SHP77 treated with DMSO at 0.1 percent for 48 hours (cell line): ENCODE measurements at regions not wholly inside any gene's neighbourhood (a gene's known extent, or its start where the extent isn't known, plus 50 kb on each side); places are given as distances from the start of the nearest gene placed in this dataset.
"Not testable (repeated sequence)": the region's sequence is repeated elsewhere in the genome, so short reads cannot be mapped to it uniquely, and the experiment has no call there.

ENCODE experiments used
- DNase-seq: peaks from one replicate; lab custom pipeline; 2025; lab: John Stamatoyannopoulos, UW

GRCh38 chr2:77578354-77578753, 56.2 kb upstream of the LRRTM4 start:
- no peak for DNase-seq

- no peak for DNase-seq
Observed at GRCh38 chr2:77579076-77579769, 57.0 kb upstream of the LRRTM4 start.

GRCh38 chr2:77588438-77588837, 66.3 kb upstream of the LRRTM4 start:
- DNase-seq: no peak

- no peak for DNase-seq
Observed at GRCh38 chr2:77590298-77590917, 68.2 kb upstream of the LRRTM4 start.

GRCh38 chr2:77592955-77593354, 70.8 kb upstream of the LRRTM4 start:
- not testable (repeated sequence) for DNase-seq

GRCh38 chr2:77602771-77603170, 80.6 kb upstream of the LRRTM4 start:
- DNase-seq: no peak

- DNase-seq: no peak
Observed at GRCh38 chr2:77604953-77605929, 83.1 kb upstream of the LRRTM4 start.

GRCh38 chr2:77608510-77608909, 86.3 kb upstream of the LRRTM4 start:
- DNase-seq: no peak

GRCh38 chr2:77629539-77629938, 107.4 kb upstream of the LRRTM4 start:
- no peak for DNase-seq

GRCh38 chr2:77631007-77631406, 108.8 kb upstream of the LRRTM4 start:
- no peak for DNase-seq

- DNase-seq: no peak
Observed at GRCh38 chr2:77633601-77634000, 111.4 kb upstream of the LRRTM4 start.

- no peak for DNase-seq
Observed at GRCh38 chr2:77640924-77641323, 118.7 kb upstream of the LRRTM4 start.

GRCh38 chr2:77642339-77642738, 120.2 kb upstream of the LRRTM4 start:
- no peak for DNase-seq

- DNase-seq: no peak
Observed at GRCh38 chr2:77649856-77650255, 127.7 kb upstream of the LRRTM4 start.

- DNase-seq: no peak
Observed at GRCh38 chr2:77652499-77652898, 130.3 kb upstream of the LRRTM4 start.

GRCh38 chr2:77664491-77664890, 142.3 kb upstream of the LRRTM4 start:
- DNase-seq: no peak

- no peak for DNase-seq
Observed at GRCh38 chr2:77666251-77666980, 144.2 kb upstream of the LRRTM4 start.

GRCh38 chr2:77684543-77685319, 162.6 kb upstream of the LRRTM4 start:
- DNase-seq: not testable (repeated sequence)

GRCh38 chr2:77712601-77713000, 190.4 kb upstream of the LRRTM4 start:
- no peak for DNase-seq

GRCh38 chr2:77713412-77713811, 191.2 kb upstream of the LRRTM4 start:
- no peak for DNase-seq

- no peak for DNase-seq
Observed at GRCh38 chr2:77720115-77720514, 197.9 kb upstream of the LRRTM4 start.
